ENCODE measurements at regions not wholly inside any gene's neighbourhood (a gene's known extent, or its start where the extent isn't known, plus 50 kb on each side); places are given as distances from the start of the nearest gene placed in this dataset.
"Not testable (repeated sequence)": the region's sequence is repeated elsewhere in the genome, so short reads cannot be mapped to it uniquely, and the experiment has no call there.

DNA sequence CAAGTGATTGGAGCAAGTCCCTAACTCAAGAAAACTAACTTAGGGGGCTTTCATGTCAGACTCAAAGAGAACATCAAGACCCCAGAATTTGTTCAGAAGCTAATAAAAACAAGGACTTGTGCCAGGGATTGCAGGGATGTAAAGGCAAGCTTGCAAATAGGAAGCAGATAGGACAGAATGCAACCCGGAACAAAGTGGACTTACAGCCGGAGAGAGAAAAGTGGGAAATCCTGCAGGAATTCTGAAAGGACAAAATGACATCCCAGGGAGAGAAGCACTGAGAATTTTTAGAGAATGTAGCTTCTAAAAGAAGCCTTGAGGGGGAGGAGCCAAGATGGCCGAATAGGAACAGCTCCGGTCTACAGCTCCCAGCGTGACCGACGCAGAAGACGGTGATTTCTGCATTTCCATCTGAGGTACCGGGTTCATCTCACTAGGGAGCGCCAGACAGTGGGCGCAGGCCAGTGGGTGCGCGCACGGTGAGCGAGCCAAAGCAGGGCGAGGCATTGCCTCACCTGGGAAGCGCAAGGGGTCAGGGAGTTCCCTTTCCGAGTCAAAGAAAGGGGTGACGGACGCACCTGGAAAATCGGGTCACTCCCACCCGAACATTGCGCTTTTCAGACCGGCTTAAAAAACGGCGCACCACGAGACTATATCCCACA is 195.6 kb upstream of the G2E3 start:
- not testable (repeated sequence) for DNase-seq (ENCODE audit: low read depth in 2 of 2)

DNA sequence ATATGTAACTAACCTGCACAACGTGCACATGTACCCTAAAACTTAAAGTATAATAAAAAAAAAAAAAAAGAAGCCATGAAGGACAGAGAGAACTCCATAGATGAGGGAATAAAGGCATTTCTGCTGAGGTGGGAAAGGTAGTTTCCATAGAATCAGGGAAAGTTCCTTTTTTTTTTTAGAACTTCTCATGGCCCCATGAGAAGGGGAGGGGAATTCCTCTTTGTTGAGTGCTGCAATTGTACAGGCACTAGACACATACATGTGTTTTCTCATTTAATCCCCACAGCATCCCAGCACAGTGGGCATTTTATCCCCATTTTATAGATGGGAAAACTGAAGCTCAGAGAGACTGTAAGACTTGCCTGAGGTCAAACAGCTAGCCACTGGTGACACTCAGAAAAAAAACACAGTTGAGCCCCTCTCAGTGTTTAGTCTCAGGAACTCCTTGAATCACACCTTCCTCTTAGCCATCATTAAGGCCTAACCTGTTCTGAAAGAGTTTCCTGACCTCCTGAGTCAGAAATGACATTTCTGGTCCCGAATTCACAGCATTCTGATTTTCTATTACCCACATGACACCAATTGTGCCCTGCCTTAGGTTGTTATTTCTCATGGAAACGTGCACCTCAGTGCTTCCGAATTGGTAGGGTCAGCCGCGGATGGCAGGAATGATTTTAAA is 189.3 kb upstream of the G2E3 start:
- DNase-seq (ENCODE audit: low read depth in 2 of 2): no peak

DNA sequence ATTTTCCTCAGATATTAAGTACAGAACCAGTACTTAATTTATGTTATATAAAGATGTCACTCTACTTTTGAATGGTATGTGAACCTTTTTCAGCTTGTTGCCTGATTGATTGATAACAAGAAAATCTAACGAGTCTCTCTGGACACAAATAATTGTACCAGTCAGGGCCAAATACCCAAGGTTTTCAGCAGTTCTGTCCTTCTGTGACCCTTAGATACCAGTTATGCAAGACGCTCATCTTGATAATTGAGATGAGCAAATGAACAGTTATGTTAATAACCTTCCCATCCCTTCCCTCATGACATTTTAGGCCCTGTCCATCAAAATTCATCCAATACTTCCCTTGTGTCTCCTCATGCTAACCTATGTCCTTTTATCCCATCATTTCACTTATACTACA is 185.9 kb upstream of the G2E3 start:
- no peak for DNase-seq (ENCODE audit: low read depth in 2 of 2)

DNA sequence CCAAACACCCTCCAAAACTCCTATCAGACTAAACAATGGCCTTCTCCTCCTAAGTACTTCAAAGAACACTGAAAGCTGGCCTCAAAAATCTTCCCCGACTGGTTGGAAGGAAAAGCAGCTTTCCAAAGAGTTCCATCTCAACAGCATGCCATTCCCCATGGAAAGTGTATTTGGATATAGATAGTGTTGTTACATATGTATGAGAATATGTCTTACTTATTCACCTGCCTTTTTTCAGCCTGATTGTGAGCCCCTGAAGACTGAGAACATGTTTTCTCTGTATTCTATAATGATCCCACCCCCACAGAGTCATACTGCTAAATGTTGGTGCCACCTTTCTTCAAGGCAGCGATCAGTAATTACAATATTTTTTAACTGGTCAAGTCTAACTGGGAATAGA is 185.4 kb upstream of the G2E3 start:
- no peak for DNase-seq (ENCODE audit: low read depth in 2 of 2)

DNA sequence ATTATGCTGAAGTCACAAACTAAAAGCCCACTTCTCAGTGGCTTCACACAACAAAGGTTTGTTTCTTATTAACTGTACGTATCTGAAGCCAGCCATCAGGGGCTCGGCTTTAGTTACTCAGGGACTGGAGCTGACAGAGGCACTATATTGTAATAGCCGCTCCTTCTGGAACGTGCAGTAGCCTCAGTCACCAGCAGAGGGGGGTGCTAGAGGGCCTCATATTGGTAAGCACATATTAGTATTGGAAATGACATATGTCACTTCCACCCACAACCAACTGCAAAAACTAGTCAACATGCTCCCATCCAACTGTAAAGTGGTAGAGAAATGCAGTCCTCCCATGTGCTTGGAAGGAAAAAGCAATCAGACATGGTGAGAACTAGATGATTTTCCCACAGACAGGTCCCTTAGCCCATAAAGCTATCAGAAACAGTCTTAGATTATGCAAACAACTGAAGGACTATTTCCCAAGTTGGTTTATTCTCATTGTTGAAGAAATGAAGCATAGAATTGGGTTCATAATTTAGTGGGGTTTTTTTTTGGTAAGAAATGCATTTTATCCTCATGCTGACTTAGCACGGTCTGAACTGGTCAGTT is 183.6 kb upstream of the G2E3 start:
- peak; percentile 44 to 52 for DNase-seq (ENCODE audit: low read depth in 2 of 2)

DNA sequence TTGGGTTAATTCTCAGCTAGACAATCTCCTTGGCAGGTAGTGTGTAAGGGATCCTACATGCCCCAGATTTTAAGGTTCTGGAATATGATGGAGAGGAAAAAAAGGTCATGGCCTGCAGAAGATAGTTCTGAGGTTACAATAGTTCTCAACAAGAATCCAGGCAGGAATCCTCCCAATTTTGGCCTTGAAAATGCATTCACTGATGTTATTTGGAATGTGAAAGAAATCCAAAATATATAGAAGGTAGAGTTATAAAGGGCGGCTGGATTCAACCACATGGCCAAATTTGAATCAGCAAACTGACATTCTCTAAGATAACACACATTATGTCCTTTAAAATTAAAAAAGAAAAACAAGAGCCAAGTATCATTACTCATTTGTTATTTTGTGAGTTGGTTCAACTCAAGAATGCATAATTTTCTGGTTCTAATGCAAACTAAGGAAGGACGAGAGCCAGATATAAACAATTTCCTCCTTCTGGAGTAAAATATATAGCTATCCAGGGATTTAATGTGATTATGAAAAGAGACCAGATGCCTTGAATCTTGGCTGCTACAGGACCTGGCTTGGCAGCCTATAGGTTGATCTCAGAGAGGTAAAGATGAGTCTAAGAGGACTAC is 177.0 kb upstream of the G2E3 start:
- no peak for DNase-seq (ENCODE audit: low read depth in 2 of 2)

DNA sequence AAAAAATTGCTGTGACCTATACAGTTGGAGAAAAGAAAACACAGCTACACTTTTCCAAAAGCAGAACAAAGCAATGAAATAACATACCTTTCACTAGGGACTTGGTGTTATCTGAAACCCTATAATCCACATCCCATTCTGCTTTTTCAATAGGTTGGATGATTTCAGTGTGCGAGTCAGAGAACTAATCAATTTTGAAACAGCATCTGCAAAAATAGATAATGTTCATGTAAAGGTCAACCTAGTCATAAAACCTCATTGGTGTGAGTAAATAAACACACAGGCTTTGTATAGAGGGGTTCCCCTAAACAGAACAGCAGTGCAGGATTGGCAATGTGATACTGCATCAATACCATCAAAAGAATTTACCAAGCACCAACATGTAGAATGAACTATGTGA is 173.0 kb upstream of the G2E3 start:
- DNase-seq (ENCODE audit: low read depth in 2 of 2): no peak

DNA sequence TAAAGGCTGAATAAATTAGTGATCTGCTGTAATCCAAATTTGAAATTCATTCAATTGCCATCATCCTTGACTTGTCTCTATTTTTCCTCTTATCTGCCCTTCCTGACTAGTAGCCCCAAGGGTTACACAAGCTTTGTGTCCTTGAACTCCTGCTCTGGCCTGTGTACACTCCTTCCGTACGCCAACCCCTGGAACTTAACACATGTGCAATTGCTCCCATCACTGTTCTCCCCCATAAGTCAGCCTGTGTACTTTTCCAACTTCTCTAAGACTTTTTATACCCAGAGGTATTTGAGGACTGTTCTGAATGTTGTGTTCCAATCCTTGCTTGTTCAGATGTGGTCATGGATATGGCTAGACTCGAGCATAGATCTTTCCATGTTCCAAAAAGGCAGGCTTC is 171.1 kb upstream of the G2E3 start:
- no peak for DNase-seq (ENCODE audit: low read depth in 2 of 2)

DNA sequence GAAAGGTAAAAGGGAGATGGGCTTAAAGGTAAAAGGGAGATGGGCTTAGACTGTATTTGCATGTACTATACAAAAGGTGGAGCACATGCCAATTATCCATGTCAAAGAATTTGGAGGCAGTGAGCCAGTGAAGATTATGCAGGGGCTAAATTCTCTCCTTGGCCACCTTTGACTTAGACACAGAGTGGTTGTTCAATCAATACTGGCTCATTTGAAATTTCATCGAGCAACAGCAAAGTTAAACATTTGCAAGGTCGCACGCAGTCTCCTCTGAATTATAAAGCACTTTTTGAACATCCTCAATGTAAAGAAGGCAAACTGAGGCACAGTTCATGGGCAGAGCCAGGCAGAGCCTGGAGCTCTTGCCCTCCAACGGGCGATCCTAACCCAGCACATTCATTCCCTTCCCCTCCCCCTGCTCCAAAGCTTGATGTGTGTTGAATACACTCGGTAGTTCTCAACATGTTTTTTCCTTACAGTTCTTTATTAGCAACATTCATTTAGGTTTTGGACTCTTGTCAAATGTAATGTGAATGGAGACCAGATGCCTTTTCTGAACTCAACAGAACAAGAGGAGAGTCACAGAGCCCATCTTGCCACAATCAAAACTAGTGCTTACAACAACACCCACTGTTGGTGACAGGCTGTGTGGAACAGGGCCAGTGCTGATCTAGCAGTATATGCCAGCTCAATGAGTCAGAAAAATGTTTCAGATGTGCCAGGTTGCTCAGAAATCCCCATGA is 169.7 kb upstream of the G2E3 start:
- DNase-seq (ENCODE audit: low read depth in 2 of 2): no peak

DNA sequence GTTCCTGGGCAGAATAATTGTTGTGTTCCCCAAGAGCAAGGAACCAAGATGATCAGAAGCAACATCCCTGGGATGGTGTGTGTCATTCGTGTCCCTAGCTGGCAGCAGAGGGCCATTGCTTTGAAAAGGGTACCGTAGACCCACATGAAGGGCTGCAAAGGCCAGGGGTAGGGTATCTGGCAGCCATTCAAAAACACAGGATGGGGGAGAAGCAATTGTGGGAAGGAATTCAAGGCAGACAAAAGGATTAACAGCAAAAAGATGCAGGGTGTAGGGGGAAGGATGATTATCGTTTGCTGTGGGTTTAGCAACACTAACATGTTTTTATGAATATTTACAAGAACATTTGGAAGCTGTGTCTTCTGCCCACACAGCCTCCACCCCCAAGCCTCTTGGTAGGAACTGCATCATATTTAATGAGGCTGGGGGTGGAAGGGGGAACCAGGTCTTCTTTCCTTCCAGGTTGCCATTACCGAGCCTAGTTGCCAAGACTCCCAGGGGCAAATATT is 169.0 kb upstream of the G2E3 start:
- DNase-seq (ENCODE audit: low read depth in 2 of 2): no peak

DNA sequence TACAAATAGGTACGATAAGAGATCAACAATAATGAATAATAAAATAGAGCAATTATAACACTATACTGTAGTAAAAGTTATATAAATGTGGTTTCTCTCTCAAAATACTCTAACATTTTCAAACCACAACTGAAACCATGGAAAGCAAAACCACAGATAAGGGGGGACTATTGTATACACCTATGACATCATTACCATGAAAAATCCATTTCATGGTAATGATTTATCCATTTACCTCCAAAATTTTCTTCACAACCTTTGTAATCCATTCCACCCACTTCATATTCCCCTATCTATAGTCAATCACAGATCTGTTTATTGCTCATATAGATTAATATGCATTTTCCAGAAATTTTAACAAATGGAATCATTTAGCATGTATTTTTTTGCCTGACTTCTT is 163.9 kb upstream of the G2E3 start:
- DNase-seq (ENCODE audit: low read depth in 2 of 2): no peak

DNA sequence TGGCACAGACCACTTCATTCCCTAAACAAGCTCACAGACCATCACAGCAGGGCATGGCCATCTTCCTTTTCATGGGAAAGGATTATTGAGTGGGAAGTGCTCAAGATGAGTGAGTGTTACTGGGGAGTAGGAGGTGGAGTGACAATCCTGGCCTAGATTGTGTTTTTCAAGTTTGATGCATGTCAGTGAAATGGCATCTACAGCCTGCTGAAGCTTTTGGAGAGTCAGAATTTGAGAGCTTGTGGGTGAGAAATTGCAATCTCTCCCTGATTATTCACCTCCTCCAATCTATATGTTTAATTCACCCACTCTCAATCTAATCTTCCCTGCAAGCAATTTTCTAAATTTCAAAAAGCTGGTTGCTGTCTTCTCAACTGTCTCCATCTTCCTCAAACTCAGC is 156.1 kb upstream of the G2E3 start:
- no peak for DNase-seq (ENCODE audit: low read depth in 2 of 2)

DNA sequence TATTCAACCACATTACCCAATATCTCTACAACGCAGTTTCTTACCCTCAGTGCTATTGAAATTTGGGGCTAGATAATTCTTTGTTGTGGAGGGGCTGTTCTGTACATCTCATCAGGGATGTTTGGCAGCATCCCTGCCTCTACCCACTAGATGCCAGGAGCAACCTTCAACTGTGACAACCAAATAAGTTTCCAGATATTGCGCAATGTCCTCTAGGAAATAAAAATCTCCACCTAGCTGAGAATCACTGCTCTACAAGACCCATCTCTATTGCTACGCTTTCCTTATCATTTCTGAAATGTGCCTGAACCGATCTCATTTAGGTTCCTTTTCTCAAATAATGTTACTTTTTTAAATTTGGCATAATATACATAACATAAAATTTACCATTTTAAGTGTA is 155.2 kb upstream of the G2E3 start:
- DNase-seq (ENCODE audit: low read depth in 2 of 2): no peak

DNA sequence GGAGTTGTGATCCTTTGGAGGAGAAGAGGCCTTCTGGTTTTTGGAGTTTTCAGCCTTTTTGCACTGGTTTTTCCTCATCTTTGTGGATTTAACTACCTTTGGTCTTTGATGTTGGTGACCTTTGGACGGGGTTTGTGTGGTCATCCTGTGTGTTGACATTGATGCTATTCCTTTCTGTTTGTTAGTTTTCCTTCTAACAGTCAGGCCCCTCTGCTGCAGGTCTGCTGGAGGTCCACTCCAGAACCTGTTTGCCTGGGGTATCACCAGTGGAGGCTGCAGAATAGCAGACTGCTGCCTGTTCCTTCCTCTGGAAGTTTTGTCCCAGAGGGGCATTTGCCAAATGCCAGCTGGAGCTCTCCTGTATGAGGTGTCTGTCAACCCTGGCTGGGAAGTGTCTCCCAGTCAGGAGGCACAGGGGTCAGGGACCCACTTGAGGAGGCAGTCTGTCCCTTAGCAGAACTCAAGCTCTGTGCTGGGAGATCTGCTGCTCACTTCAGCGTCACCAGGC is 149.4 kb upstream of the G2E3 start:
- DNase-seq (ENCODE audit: low read depth in 2 of 2): not testable (repeated sequence)

DNA sequence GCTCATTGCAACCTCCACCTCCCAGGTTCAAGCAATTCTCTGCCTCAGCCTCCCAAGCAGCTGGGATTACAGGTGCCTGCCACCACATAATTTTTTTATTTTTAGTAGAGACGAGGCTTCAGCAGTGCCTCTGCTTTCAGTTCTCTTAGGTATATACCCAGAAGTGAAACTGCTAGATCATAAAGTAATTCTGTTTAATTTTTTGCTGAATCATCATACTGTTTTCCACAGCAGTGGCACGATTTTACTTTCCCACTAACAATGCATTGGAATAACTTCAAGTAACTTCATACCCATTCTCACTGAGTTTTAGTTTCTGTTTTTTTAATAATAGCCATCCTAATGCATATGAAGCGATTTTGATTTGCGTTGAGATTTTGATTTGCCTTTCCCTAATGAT is 148.0 kb upstream of the G2E3 start:
- no peak for DNase-seq (ENCODE audit: low read depth in 2 of 2)

DNA sequence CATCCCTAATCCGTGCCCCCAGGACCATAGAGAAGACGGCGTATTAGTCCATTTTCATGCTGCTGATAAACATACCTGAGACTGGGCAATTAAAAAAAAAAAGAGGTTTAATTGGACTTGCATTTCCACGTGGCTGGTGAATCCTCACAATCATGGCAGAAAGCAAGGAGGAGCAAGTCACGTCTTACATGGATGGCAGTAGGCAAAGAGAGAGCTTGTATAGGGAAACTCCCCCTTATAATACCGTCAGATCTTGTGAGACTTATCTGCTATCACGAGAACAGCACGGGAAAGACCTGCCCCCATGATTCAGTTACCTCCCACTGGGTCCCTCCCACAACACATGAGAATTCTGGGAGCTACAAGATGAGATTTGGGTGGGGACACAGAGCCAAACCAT is 145.8 kb upstream of the G2E3 start:
- DNase-seq (ENCODE audit: low read depth in 2 of 2): not testable (repeated sequence)

DNA sequence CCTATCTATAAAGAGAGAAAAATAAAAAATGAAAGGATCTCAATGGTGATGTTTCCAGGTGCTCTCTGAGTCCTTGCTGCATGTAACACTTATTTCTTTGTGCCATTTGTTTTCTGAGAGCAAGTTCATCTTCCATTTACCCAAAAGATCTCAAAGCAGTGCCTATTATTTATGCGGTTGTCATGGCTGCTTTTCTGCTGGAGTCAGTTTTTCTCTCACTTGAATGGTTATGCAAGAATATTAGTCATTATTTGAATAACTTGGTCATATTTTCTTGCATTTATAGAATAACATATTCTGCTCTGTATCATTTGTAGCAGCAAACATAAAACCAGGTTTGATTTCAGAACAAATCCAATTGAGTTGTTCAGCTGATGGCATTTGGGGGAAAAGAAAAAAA is 141.8 kb upstream of the G2E3 start:
- DNase-seq (ENCODE audit: low read depth in 2 of 2): no peak

DNA sequence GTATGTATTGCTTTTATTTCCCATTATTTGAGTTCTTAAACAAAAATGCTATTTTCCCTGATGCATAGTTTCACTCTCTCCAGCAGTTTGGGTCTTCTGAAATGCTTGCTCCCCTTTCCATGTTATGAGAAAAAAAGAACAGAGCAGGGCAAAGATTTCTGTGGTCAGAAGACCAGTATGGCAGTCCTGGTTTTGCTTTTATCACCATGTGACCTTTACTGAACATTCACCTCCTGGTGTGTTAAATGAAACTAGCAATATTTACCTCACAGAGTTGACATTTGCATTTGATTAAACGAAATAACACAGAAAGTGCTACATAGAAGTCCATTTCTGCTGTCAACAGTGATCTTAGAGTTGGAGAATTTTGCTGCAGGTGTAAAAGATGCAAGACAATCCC is 141.0 kb upstream of the G2E3 start:
- no peak for DNase-seq (ENCODE audit: low read depth in 2 of 2)

DNA sequence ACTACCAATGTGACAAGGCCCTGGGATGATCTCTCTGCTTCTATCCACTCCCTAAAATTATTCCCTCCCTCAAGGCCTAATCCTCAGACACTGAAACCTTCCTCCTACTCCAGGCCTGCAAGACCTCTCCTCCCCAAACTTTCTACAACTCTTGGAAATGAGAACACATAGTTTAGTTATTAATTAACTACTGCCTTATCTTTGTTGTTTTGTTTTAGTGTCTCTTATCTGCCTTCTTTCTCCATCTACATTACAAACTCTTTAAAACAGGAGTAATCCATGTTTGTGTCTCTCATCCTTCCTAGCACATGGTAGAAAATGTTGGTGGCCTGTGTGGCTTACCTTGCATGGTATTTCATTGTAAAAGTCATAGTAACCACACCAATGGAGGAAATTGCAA is 139.9 kb upstream of the G2E3 start:
- no peak for DNase-seq (ENCODE audit: low read depth in 2 of 2)

DNA sequence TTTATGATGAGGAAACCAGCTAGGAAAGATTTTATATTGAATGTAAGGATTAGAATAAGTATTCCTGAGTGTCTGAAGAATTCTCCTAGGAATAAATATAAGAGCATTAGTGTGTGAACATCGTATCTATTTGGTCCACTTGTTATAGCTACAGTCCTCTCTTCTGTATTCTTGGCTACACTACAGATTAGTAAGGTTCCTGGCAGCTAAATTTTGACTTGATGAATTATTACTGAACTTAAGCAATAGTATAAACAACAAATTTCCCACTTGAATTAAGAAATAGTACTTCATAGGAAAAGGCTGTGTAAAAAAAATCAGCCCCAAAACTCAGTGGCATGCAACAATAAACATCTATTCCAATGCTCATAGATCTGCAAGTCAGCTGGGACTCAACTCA is 138.4 kb upstream of the G2E3 start:
- DNase-seq (ENCODE audit: low read depth in 2 of 2): no peak

DNA sequence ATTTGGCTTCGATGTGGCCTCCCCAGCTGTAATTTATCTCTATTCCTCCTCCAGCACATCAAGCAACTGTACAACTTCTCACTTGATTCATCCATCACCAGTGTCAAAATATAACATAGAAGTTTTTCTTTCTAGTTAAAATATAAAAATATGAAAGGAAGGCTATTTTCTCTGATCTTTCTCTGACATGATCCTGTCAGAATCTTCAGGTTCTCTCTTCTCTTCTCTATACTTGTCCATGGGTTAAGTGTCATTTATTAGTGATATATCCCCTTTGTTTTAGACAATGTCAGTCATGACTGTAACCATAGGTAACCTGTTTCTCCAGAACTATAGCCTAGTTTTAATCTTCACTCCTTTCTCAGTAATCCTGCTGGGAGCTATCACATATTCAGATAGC is 132.5 kb upstream of the G2E3 start:
- DNase-seq (ENCODE audit: low read depth in 2 of 2): no peak

DNA sequence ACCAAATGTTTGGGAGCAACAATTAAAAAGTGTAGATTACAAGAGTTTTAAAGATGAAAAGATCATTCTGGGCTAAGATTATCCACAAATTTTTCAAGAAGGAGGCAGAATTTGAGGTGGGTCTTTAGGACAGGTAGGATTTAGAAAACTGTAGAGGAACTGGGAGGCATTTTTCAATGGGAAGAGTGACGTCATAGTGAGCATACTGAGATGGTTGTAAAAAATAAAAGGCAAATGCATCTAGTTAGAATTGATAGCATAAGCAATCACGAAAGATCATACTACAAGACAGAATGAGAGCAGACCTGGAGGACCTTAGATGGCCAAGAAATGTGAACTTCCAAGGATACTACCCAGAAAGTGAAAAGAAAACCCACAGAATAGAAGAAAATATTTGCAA is 131.6 kb upstream of the G2E3 start:
- no peak for DNase-seq (ENCODE audit: low read depth in 2 of 2)
